Spleen (tissue), 11 donors: ENCODE measurements at regions not wholly inside any gene's neighbourhood (a gene's known extent, or its start where the extent isn't known, plus 50 kb on each side); places are given as distances from the start of the nearest gene placed in this dataset.

ENCODE experiments used
- DNase-seq: peaks from one replicate; pipeline ENCODE4 v3.0.0-alpha.2; 2020
- H3K27ac ChIP-seq, 8 donors: fragments of 200-600 bp; sonication (generic) in 7 of 8; 1 replicate in 4 of 8; 2 replicates in 4 of 8; pipeline versions ENCODE4 v1.5.0 to v1.8.0; 2016 to 2021; ENCODE audit warnings: inconsistent platforms in 4 of 8, mild to moderate bottlenecking in 4 of 8, moderate library complexity in 1 of 8
- H3K27me3 ChIP-seq, 7 donors: fragments of 200-600 bp; sonication (generic) in 6 of 7; replicated peaks in 1 of 7; 1 replicate in 4 of 7; 2 replicates in 3 of 7; pipeline versions ENCODE4 v1.5.0 to v1.8.0; 2016 to 2021; ENCODE audit warnings: inconsistent platforms in 3 of 7, mild to moderate bottlenecking in 1 of 7
- H3K36me3 ChIP-seq, 6 donors: fragments of 200-600 bp; sonication (generic) in 5 of 6; 1 replicate in 4 of 6; 2 replicates in 2 of 6; pipeline versions ENCODE4 v1.5.0 to v1.8.0; 2016 to 2021; ENCODE audit warnings: inconsistent platforms in 2 of 6
- H3K4me1 ChIP-seq, 6 donors: fragments of 200-600 bp; sonication (generic) in 5 of 6; 1 replicate in 3 of 6; 2 replicates in 3 of 6; pipeline versions ENCODE4 v1.5.0 to v1.8.0; 2016 to 2021; ENCODE audit warnings: inconsistent platforms in 3 of 6
- H3K4me3 ChIP-seq, 8 donors: fragments of 200-600 bp; sonication (generic) in 7 of 8; 1 replicate in 4 of 8; 2 replicates in 4 of 8; pipeline versions ENCODE4 v1.5.0 to v1.8.0; 2016 to 2021; ENCODE audit warnings: inconsistent platforms in 4 of 8, mild to moderate bottlenecking in 4 of 8, moderate library complexity in 2 of 8
- H3K9me3 ChIP-seq, 8 donors: fragments of 200-600 bp; sonication (generic) in 7 of 8; 1 replicate in 4 of 8; 2 replicates in 4 of 8; pipeline versions ENCODE4 v1.5.0 to v1.8.0; 2016 to 2021; ENCODE audit warnings: inconsistent platforms in 4 of 8
- POLR2A ChIP-seq, 3 donors: fragments of 450-650 bp; IDR thresholded peaks; one replicate each; pipeline ENCODE4 v1.5.1; 2017; ENCODE audit warnings: antibody characterized with exemption in 3 of 3, mild to moderate bottlenecking in 1 of 3
- POLR2AphosphoS5 ChIP-seq, 3 donors: sonication (generic); formaldehyde crosslinking; IDR thresholded peaks; one replicate each; pipeline ENCODE4 v1.5.1; 2017; ENCODE audit warnings: antibody characterized with exemption in 3 of 3
- WGBS, 5 donors: extraction: QIAGEN DNeasy Blood & Tissue Kit in 3 of 5; methylation state at CpG; one replicate each; pipeline versions ENCODE4 v1.1.5 to v1.1.7; 2013 to 2018; 5-methylcytosine and 5-hydroxymethylcytosine counted together
- intact Hi-C: fragments of 100-400 bp; cut with DNase I; formaldehyde crosslinking; loops from one replicate; pipeline ENCODE4 v1.15.0; 2023; ENCODE audit warnings: low total_unique reads
- TF ChIP-seq, protein P1 (sequence below), 11 experiments: fragments of 200-600 bp in 7 of 11; fragments of 450-650 bp in 4 of 11; sonication (generic) in 4 of 11; IDR thresholded peaks in 8 of 11; conservative IDR thresholded peaks in 3 of 11; 1 replicate in 7 of 11; 2 replicates in 4 of 11; pipeline versions ENCODE4 v1.4.0 to v1.8.0; 2016 to 2021; ENCODE audit warnings: antibody characterized with exemption in 11 of 11, inconsistent platforms in 4 of 11, mild to moderate bottlenecking in 1 of 11
- donor health status: healthy with polysubstance abuse.
- donor health status: DM: no; HTN: no; CAD: no; lungs with moderate emphysema.
- donor health status: DM: no; HTN: no; CAD: no.
- donor health status: Bipolar disorder and iron deficiency.
- donor health status: healthy.
- donor health status: DM: no; HTN: no; CAD: no.
- donor health status: DM: yes; HTN: yes; CAD: no.

DNA sequence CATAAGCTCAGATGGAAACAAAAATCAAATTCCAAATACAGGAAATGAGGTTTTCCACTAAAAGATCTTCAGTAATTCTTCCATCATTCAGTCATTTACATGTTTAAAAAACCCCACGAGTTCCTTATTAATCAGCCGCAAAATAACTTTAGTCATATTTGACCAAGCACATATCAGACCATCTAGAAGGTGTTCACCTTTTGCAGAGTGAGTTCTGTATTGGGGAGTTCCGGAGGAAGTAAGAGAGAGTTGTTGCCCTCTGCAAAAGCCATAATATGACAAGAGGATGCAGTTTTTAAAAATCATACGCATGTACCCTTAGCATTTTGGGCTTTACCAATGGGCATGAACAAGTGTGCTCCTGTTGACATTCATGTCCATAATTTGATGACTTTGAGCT is 61.6 kb downstream of the CCR1 start:
- Histone ChIP-seq H3K27me3 (no peaks in the 10 kb centered on the region), H3K4me1 (peaks cover 4 to 21% (median 12%) of the 10 kb centered on the region in 6 donors), H3K27ac (no peak overlapping the region), H3K4me3 (no peak overlapping the region), H3K36me3 (no peaks in the 10 kb centered on the region), H3K9me3 (no peaks in the 10 kb centered on the region)
- WGBS, 5 donors: 69 to 79% (median 72%) methylated on average over 4 of the region's 4 CpGs
- TF ChIP-seq, protein P1, sequence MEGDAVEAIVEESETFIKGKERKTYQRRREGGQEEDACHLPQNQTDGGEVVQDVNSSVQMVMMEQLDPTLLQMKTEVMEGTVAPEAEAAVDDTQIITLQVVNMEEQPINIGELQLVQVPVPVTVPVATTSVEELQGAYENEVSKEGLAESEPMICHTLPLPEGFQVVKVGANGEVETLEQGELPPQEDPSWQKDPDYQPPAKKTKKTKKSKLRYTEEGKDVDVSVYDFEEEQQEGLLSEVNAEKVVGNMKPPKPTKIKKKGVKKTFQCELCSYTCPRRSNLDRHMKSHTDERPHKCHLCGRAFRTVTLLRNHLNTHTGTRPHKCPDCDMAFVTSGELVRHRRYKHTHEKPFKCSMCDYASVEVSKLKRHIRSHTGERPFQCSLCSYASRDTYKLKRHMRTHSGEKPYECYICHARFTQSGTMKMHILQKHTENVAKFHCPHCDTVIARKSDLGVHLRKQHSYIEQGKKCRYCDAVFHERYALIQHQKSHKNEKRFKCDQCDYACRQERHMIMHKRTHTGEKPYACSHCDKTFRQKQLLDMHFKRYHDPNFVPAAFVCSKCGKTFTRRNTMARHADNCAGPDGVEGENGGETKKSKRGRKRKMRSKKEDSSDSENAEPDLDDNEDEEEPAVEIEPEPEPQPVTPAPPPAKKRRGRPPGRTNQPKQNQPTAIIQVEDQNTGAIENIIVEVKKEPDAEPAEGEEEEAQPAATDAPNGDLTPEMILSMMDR (IDR thresholded peaks at IDR 0.05 in 8 of 11, conservative IDR thresholded peaks at IDR 0.05 in 3 of 11): no peak
- TF ChIP-seq POLR2AphosphoS5 (IDR thresholded peaks at IDR 0.05): no peak
- no peak for TF ChIP-seq POLR2A (IDR thresholded peaks at IDR 0.05)
- no peak for DNase-seq
- intact Hi-C loops: no loop called here

DNA sequence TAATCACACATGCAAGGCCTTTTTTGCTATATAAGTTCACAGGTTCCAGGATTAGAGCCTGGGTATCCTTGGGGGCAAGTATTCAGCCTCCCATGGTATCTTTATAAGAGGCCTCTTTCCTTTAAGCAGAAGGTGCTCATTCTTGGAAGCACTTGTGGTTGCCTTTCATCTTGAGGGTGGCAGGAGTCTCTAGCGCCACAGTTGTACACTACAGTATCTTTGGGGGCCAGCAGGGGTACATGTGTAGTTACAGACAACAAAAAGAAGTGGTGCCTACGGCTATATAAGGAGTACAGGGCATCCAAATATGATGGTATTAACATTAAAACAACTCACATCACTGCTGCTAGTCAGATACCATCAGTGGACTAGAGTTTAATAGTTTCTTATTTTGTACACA is 62.1 kb downstream of the CCR1 start:
- WGBS, 5 donors: 40 to 67% (median 47%) methylated on average over 2 of the region's 2 CpGs

DNA sequence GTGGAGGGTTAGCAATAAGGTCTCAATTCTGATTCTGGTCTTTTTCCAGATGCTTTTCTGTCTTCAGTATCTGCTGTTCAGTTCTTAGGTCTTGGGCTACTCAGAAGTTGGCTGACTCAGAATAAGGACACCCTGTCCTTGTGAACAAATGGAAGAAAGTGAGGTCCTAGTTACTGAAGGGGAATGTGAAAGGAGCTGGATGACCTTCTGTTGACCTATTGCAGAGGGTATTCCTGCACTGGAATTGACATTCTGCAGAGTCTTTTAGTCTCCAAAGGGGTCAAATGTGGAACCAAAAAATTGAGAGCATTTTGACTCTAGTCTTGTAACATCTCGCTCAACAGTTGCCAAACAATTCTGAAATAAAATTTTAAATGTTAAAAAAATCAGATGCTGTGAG is 63.0 kb downstream of the CCR1 start:
- no peak overlapping the region for H3K4me3 ChIP-seq
- peaks cover 4 to 21% (median 12%) of the 10 kb centered on the region in 6 donors for H3K4me1 ChIP-seq
- DNase-seq: no peak
- intact Hi-C loops: no loop called here
- H3K36me3 ChIP-seq: no peaks in the 10 kb centered on the region
- no peaks in the 10 kb centered on the region for H3K27me3 ChIP-seq
- TF ChIP-seq POLR2AphosphoS5 (IDR thresholded peaks at IDR 0.05): no peak
- TF ChIP-seq POLR2A (IDR thresholded peaks at IDR 0.05): no peak
- TF ChIP-seq, protein P1 (IDR thresholded peaks at IDR 0.05 in 8 of 11, conservative IDR thresholded peaks at IDR 0.05 in 3 of 11): no peak
- 83 to 98% (median 88%) methylated on average over 1 of the region's 1 CpG for WGBS, 5 donors
- H3K27ac ChIP-seq: peak overlapping the region in 3 of 8 donors; percentile 35 to 63 (median 47)
- no peaks in the 10 kb centered on the region for H3K9me3 ChIP-seq

More for the DNA sequence above, 62.1 kb downstream of the CCR1 start:
- DNase-seq: no peak
- H3K27ac ChIP-seq: no peak overlapping the region
- intact Hi-C loops: no loop called here
- H3K36me3 ChIP-seq: no peaks in the 10 kb centered on the region
- no peaks in the 10 kb centered on the region for H3K9me3 ChIP-seq
- H3K27me3 ChIP-seq: no peaks in the 10 kb centered on the region
- no peak overlapping the region for H3K4me3 ChIP-seq
- peaks cover 4 to 21% (median 12%) of the 10 kb centered on the region in 6 donors for H3K4me1 ChIP-seq
- TF ChIP-seq, protein P1 (IDR thresholded peaks at IDR 0.05 in 8 of 11, conservative IDR thresholded peaks at IDR 0.05 in 3 of 11): no peak
- TF ChIP-seq POLR2A (IDR thresholded peaks at IDR 0.05): no peak
- no peak for TF ChIP-seq POLR2AphosphoS5 (IDR thresholded peaks at IDR 0.05)

GRCh38 chr3:46143951-46144473 is 64.1 kb downstream of the CCR1 start:
- peaks cover 4 to 21% (median 12%) of the 10 kb centered on the region in 6 donors for H3K4me1 ChIP-seq
- WGBS, 5 donors: 37 to 76% (median 44%) methylated on average over 4 of the region's 4 CpGs
- intact Hi-C loops: no loop called here
- TF ChIP-seq POLR2A (IDR thresholded peaks at IDR 0.05) (no peak), POLR2AphosphoS5 (IDR thresholded peaks at IDR 0.05) (peak in 1 of 3 donors; percentile 15)
- TF ChIP-seq, protein P1 (IDR thresholded peaks at IDR 0.05 in 8 of 11, conservative IDR thresholded peaks at IDR 0.05 in 3 of 11): no peak
- no peaks in the 10 kb centered on the region for H3K27me3 ChIP-seq
- no peak for DNase-seq
- H3K36me3 ChIP-seq: no peaks in the 10 kb centered on the region
- no peaks in the 10 kb centered on the region for H3K9me3 ChIP-seq
- H3K27ac ChIP-seq: peak overlapping the region in 7 of 8 donors; percentile 13 to 63 (median 47)
- no peak overlapping the region for H3K4me3 ChIP-seq
